ENCODE measurements at regions not wholly inside any gene's neighbourhood (a gene's known extent, or its start where the extent isn't known, plus 50 kb on each side); places are given as distances from the start of the nearest gene placed in this dataset.

DNA sequence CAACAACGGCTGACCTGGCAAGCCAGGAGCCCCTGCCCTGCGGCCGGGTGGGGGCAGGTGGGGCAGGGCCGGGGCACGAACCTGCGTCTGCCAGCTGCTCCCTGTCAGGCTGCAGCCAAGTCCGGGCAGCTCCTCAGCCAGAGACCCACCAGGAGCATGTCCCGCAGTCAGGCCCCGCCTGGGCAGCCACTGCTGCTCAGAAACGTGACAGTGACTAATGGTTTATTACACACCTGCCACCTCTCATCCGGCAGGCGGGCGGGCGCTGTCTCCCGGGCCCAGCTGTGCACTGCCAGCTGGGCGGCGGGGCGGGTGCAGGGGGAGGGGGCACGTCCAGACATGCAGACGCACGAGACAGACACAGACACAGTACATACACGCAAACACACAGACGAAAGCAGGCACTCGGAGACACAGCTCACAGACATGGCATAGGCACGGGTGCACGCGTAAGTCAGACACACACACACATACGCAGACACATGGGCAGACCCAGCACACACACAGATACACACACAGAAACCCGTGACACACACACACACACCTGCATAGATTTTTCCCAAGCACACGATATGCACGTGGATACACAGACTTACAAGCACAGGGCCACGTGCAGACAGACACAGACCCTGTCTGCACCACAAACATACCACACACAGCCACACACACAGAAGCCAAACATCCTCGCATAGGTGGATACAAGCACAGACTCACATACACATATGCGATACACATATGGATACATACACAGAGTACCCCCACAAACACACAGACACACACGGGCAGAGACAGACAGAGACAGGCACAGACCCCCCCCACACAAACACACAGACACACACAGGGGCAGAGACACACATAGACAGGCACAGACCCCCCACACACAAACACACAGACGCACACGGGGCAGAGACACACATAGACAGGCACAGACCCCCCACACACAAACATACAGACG, 248.3 kb upstream of the CIBAR2 start:
- TF ChIP-seq, protein P1, sequence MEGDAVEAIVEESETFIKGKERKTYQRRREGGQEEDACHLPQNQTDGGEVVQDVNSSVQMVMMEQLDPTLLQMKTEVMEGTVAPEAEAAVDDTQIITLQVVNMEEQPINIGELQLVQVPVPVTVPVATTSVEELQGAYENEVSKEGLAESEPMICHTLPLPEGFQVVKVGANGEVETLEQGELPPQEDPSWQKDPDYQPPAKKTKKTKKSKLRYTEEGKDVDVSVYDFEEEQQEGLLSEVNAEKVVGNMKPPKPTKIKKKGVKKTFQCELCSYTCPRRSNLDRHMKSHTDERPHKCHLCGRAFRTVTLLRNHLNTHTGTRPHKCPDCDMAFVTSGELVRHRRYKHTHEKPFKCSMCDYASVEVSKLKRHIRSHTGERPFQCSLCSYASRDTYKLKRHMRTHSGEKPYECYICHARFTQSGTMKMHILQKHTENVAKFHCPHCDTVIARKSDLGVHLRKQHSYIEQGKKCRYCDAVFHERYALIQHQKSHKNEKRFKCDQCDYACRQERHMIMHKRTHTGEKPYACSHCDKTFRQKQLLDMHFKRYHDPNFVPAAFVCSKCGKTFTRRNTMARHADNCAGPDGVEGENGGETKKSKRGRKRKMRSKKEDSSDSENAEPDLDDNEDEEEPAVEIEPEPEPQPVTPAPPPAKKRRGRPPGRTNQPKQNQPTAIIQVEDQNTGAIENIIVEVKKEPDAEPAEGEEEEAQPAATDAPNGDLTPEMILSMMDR (IDR thresholded peaks at IDR 0.05) = no peak
- no peak for TF ChIP-seq POLR2A (IDR thresholded peaks at IDR 0.05)
